Esophagus muscularis mucosa (tissue), 4 donors: ENCODE measurements at regions not wholly inside any gene's neighbourhood (a gene's known extent, or its start where the extent isn't known, plus 50 kb on each side); places are given as distances from the start of the nearest gene placed in this dataset.

Source experiments
- CTCF ChIP-seq, 3 experiments: fragments of 200-600 bp in 2 of 3; fragments of 450-650 bp in 1 of 3; sonication (generic) in 2 of 3; IDR thresholded peaks; one replicate each; pipeline ENCODE4 v1.5.1; 2017 to 2019; ENCODE audit warnings: antibody characterized with exemption in 3 of 3, mild to moderate bottlenecking in 2 of 3, moderate library complexity in 1 of 3
- EP300 ChIP-seq: sonication (generic); formaldehyde crosslinking; IDR thresholded peaks from one replicate; pipeline ENCODE4 v1.6.1; 2017; ENCODE audit warnings: antibody characterized with exemption
- POLR2A ChIP-seq: fragments of 450-650 bp; IDR thresholded peaks from one replicate; pipeline ENCODE4 v1.6.1; 2017; ENCODE audit warnings: antibody characterized with exemption, moderate library complexity, mild to moderate bottlenecking, low read depth
- POLR2AphosphoS5 ChIP-seq, 2 donors: sonication (generic); formaldehyde crosslinking; IDR thresholded peaks; one replicate each; pipeline ENCODE4 v1.6.1; 2017; ENCODE audit warnings: antibody characterized with exemption in 2 of 2

- TF ChIP-seq CTCF (IDR thresholded peaks at IDR 0.05) (no peak), EP300 (no peak), POLR2A (no peak), POLR2AphosphoS5 (IDR thresholded peaks at IDR 0.05) (no peak)
Observed at GRCh38 chr3:22372292-22373062, 621.5 kb upstream of the ZNF385D start.
